SW 1271 (cell line): ENCODE measurements at regions not wholly inside any gene's neighbourhood (a gene's known extent, or its start where the extent isn't known, plus 50 kb on each side); places are given as distances from the start of the nearest gene placed in this dataset.

ENCODE experiments used
- DNase-seq, 2 experiments: peaks; one replicate each; lab custom pipeline; 2025; lab: John Stamatoyannopoulos, UW

- DNase-seq = no peak
Measured at GRCh38 chr1:185578293-185578692, 155.9 kb upstream of the HMCN1 start.

GRCh38 chr1:185574139-185574875, 159.9 kb upstream of the HMCN1 start:
- no peak for DNase-seq

- DNase-seq = no peak
Measured at GRCh38 chr1:185573677-185574076, 160.5 kb upstream of the HMCN1 start.

- DNase-seq = no peak
Measured at GRCh38 chr1:185573162-185573561, 161.0 kb upstream of the HMCN1 start.

GRCh38 chr1:185570962-185571361, 163.2 kb upstream of the HMCN1 start:
- DNase-seq = no peak

GRCh38 chr1:185568155-185569123, 165.8 kb upstream of the HMCN1 start:
- no peak for DNase-seq

- no peak for DNase-seq
Measured at GRCh38 chr1:185567440-185567839, 166.8 kb upstream of the HMCN1 start.

GRCh38 chr1:185566995-185567394, 167.2 kb upstream of the HMCN1 start:
- no peak for DNase-seq

GRCh38 chr1:185565302-185565701, 168.9 kb upstream of the HMCN1 start:
- no peak for DNase-seq

GRCh38 chr1:185564816-185565215, 169.4 kb upstream of the HMCN1 start:
- no peak for DNase-seq

- no peak for DNase-seq
Measured at GRCh38 chr1:185562461-185563359, 171.5 kb upstream of the HMCN1 start.

- no peak for DNase-seq
Measured at GRCh38 chr1:185561629-185562028, 172.6 kb upstream of the HMCN1 start.

- DNase-seq = no peak
Measured at GRCh38 chr1:185560760-185561159, 173.4 kb upstream of the HMCN1 start.

GRCh38 chr1:185559684-185560331, 174.4 kb upstream of the HMCN1 start:
- DNase-seq = peak in 1 of 2 experiments; percentile 16

- DNase-seq = no peak
Measured at GRCh38 chr1:185559151-185559550, 175.0 kb upstream of the HMCN1 start.

GRCh38 chr1:185556561-185556960, 177.6 kb upstream of the HMCN1 start:
- DNase-seq = no peak

GRCh38 chr1:185555743-185556142, 178.4 kb upstream of the HMCN1 start:
- no peak for DNase-seq

- no peak for DNase-seq
Measured at GRCh38 chr1:185551008-185551407, 183.2 kb upstream of the HMCN1 start.

- DNase-seq = no peak
Measured at GRCh38 chr1:185549906-185550305, 184.3 kb upstream of the HMCN1 start.

- no peak for DNase-seq
Measured at GRCh38 chr1:185546029-185546428, 188.2 kb upstream of the HMCN1 start.

- no peak for DNase-seq
Measured at GRCh38 chr1:185541871-185542301, 192.3 kb upstream of the HMCN1 start.
